ENCODE measurements at regions not wholly inside any gene's neighbourhood (a gene's known extent, or its start where the extent isn't known, plus 50 kb on each side); places are given as distances from the start of the nearest gene placed in this dataset.

GRCh38 chr6:81487489-81487888, 265.0 kb downstream of the TENT5A start:
- TF ChIP-seq, protein P1, sequence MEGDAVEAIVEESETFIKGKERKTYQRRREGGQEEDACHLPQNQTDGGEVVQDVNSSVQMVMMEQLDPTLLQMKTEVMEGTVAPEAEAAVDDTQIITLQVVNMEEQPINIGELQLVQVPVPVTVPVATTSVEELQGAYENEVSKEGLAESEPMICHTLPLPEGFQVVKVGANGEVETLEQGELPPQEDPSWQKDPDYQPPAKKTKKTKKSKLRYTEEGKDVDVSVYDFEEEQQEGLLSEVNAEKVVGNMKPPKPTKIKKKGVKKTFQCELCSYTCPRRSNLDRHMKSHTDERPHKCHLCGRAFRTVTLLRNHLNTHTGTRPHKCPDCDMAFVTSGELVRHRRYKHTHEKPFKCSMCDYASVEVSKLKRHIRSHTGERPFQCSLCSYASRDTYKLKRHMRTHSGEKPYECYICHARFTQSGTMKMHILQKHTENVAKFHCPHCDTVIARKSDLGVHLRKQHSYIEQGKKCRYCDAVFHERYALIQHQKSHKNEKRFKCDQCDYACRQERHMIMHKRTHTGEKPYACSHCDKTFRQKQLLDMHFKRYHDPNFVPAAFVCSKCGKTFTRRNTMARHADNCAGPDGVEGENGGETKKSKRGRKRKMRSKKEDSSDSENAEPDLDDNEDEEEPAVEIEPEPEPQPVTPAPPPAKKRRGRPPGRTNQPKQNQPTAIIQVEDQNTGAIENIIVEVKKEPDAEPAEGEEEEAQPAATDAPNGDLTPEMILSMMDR (IDR thresholded peaks at IDR 0.05) = no peak

GRCh38 chr6:81486234-81486633, 266.2 kb downstream of the TENT5A start:
- TF ChIP-seq, protein P1 (IDR thresholded peaks at IDR 0.05) = no peak

DNA sequence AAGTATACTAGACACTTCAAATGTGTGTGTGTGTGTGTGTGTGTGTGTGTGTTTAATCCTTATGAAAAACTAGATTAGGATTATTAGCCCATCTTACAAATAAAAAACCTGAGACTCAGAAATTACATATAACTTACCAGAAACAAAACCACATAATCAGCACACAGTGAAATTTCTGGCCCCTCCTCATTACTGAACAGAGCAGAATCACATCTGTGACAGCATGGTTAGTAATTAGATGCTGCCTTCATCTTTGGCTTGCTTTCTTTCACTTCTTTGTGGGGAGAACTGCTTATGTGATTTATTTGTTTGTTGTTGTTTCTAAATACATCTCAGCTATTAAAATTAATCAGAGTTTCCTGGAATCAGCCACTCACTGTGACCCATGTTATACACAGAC, 267.1 kb downstream of the TENT5A start:
- TF ChIP-seq, protein P1 (IDR thresholded peaks at IDR 0.05) = no peak

DNA sequence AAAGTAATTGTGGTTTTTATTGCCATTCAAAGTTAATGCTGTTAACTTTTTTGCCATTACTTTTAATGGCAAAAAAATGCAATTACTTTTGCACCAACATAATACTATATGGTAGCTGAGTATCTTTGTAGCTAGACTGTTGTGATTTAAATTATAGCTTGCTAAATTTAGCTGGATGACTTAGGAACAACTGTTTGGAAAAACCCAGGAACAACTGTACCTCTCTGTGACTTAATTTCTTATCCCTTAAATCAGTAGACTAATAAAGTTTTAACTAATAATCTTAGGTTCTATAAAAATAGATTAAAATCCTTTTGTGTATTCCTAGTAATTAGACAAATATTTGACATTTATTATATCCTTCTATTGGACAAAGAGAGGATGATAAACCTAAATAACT, 268.2 kb downstream of the TENT5A start:
- TF ChIP-seq, protein P1 (IDR thresholded peaks at IDR 0.05) = no peak

DNA sequence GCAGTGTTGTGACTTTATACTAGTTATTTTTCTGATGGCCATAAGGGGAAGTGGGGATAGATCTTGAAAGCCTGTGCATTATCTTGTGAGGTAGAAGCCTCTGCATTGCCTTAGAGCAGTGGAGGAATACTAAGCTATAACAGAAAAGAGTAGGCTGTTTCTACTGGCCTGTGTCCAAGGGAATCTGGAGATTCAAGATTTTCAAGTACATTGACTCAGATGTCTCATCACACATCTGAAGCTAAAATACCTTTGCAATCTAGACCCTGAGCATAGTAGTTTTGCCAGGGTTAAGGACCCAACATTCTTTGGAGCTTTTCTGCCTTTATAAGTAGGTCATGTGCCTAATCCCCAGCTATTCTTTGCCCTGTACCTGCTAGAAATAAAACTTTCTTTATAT, 272.3 kb downstream of the TENT5A start:
- TF ChIP-seq, protein P1 (IDR thresholded peaks at IDR 0.05) = no peak

DNA sequence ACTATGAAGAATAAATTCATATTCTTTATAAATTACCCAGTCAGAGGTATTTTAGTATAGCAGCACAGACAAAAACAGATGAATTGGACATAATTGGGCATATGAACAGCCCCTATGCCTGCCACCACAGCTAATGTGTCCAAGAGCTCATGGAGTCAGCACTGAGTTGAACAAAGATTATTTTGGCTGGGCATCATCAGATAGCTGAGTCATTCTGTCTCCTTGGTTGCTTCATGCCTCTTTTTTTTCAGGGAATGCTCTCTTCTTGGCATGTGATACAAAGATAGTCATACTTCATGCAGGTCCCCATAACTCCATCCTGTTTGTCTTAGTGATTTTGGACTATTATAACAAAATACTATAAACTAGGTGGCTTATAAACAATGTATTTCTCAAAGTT, 275.6 kb downstream of the TENT5A start:
- TF ChIP-seq, protein P1 (IDR thresholded peaks at IDR 0.05) = no peak

- TF ChIP-seq, protein P1 (IDR thresholded peaks at IDR 0.05) = no peak
Observed at GRCh38 chr6:81475646-81476045, 276.8 kb downstream of the TENT5A start.

DNA sequence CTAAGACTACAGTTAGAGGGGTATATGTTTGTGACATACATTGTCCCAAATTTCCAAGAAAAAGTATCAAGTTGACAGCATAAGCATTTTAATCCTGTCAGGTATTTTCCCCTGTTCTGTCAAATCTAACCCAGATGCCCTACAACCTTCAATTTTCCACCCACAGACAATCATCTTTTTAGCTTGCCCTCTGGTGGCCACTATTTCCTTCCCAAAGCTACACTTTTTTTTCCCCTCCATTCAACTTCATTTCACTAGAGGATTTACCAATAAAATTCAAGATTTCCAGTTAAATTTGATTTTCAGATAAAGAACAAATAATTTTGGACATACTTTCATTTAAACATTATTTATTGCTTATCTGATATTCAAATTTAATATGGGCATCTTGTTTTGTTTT, 286.6 kb downstream of the TENT5A start:
- TF ChIP-seq, protein P1 (IDR thresholded peaks at IDR 0.05) = peak; percentile 55
